GM12891 (cell line): ENCODE measurements at regions not wholly inside any gene's neighbourhood (a gene's known extent, or its start where the extent isn't known, plus 50 kb on each side); places are given as distances from the start of the nearest gene placed in this dataset.

Experiments
- PAX5 ChIP-seq: IDR thresholded peaks from 2 replicates; pipeline ENCODE4 v1.6.1; 2011; ENCODE audit warnings: low read length, moderate library complexity, mild to moderate bottlenecking; ENCODE audit not compliant: insufficient read depth, severe bottlenecking
- POLR2A ChIP-seq: IDR thresholded peaks from 2 replicates; pipeline ENCODE4 v1.6.1; 2011; ENCODE audit warnings: low read depth, low read length, control low read depth
- POLR2AphosphoS5 ChIP-seq: IDR thresholded peaks from 2 replicates; pipeline ENCODE4 v1.6.1; 2011; ENCODE audit warnings: low read depth, low read length, control low read depth
- SPI1 ChIP-seq: IDR thresholded peaks from 2 replicates; pipeline ENCODE4 v1.6.1; 2011; ENCODE audit warnings: low read depth, low read length, control low read depth
- TAF1 ChIP-seq: IDR thresholded peaks from 2 replicates; pipeline ENCODE4 v1.6.1; 2011; ENCODE audit warnings: low read depth, low read length, control low read depth

GRCh38 chr2:145161656-145162055 is 641.7 kb upstream of the ZEB2 start:
- no peak for TF ChIP-seq POLR2A
- TF ChIP-seq POLR2AphosphoS5: no peak
- no peak for TF ChIP-seq TAF1
- no peak for TF ChIP-seq SPI1
- TF ChIP-seq PAX5: no peak
